ENCODE measurements at regions not wholly inside any gene's neighbourhood (a gene's known extent, or its start where the extent isn't known, plus 50 kb on each side); places are given as distances from the start of the nearest gene placed in this dataset.

DNA sequence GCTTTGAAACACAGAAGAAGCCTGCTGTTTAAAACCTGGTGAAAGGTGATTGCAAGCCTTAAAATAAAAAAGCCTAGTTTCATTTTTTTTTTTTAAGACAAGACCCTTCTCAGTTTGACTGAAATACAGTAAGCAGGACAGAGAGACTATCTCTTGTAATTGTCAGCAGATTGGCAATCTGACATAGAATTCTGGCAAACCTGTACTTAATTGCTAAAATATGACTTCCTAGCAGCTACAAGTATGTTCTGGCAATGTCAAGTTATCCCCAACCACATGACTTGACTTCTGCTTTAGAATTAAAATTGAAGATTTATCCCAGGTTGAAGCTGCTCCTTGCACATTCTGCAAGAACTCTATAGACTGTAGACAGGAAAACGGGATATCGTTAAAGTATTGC is 232.8 kb upstream of the NR2F2 start:
- no peak overlapping the region for H3K4me3 ChIP-seq
- H3K27ac ChIP-seq, result no peak overlapping the region
- no peak for DNase-seq (ENCODE audit: low spot score)
- TF ChIP-seq POLR2AphosphoS5 (IDR thresholded peaks at IDR 0.05) (no peak), POLR2A (IDR thresholded peaks at IDR 0.05) (no peak)
- TF ChIP-seq, protein P1, sequence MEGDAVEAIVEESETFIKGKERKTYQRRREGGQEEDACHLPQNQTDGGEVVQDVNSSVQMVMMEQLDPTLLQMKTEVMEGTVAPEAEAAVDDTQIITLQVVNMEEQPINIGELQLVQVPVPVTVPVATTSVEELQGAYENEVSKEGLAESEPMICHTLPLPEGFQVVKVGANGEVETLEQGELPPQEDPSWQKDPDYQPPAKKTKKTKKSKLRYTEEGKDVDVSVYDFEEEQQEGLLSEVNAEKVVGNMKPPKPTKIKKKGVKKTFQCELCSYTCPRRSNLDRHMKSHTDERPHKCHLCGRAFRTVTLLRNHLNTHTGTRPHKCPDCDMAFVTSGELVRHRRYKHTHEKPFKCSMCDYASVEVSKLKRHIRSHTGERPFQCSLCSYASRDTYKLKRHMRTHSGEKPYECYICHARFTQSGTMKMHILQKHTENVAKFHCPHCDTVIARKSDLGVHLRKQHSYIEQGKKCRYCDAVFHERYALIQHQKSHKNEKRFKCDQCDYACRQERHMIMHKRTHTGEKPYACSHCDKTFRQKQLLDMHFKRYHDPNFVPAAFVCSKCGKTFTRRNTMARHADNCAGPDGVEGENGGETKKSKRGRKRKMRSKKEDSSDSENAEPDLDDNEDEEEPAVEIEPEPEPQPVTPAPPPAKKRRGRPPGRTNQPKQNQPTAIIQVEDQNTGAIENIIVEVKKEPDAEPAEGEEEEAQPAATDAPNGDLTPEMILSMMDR (IDR thresholded peaks at IDR 0.05), result no peak
- no peaks in the 10 kb centered on the region for H3K9me3 ChIP-seq
- no peaks in the 10 kb centered on the region for H3K27me3 ChIP-seq (replicated peaks; ENCODE audit: insufficient read depth)
- intact Hi-C loops (cut with DNase I), result no loop called here
- no peaks in the 10 kb centered on the region for H3K4me1 ChIP-seq (replicated peaks)
- no peaks in the 10 kb centered on the region for H3K36me3 ChIP-seq
- whole genome bisulfite sequencing, result 52% methylated on average over 2 of the region's 2 CpGs

DNA sequence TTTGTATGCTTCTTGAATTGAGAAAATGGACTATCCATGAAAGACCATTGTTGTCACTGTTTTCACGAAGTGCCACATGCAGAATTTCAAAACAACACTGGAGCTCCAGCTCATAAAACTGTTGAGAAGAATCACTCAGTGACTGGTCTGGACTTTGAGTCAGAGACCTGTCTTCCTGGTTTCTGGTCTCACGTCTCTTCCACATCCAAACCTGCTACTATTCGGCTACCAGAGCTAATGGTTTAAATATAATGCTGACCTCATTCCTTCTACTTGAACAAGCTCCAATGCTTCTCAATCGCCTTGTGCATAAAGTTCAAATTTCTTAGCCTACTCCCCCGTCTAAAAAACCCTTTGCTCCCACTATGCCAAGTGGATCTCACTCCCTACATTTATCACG is 227.9 kb upstream of the NR2F2 start:
- TF ChIP-seq POLR2A (IDR thresholded peaks at IDR 0.05) (no peak), POLR2AphosphoS5 (IDR thresholded peaks at IDR 0.05) (no peak)
- TF ChIP-seq, protein P1 (IDR thresholded peaks at IDR 0.05), result no peak
- Histone ChIP-seq H3K36me3 (no peaks in the 10 kb centered on the region), H3K27me3 (replicated peaks; ENCODE audit: insufficient read depth) (no peaks in the 10 kb centered on the region), H3K4me3 (no peak overlapping the region), H3K9me3 (no peaks in the 10 kb centered on the region), H3K4me1 (replicated peaks) (no peaks in the 10 kb centered on the region), H3K27ac (no peak overlapping the region)
- 65% methylated on average over 6 of the region's 6 CpGs for WGBS
- intact Hi-C loops (cut with DNase I), result no loop called here
- no peak for DNase-seq (ENCODE audit: low spot score)

- intact Hi-C loops (cut with DNase I), result no loop called here
- no peak overlapping the region for H3K27ac ChIP-seq
- H3K36me3 ChIP-seq, result no peaks in the 10 kb centered on the region
- H3K4me1 ChIP-seq (replicated peaks), result no peaks in the 10 kb centered on the region
- no peak for DNase-seq (ENCODE audit: low spot score)
- H3K27me3 ChIP-seq (replicated peaks; ENCODE audit: insufficient read depth), result no peaks in the 10 kb centered on the region
- no peak overlapping the region for H3K4me3 ChIP-seq
- TF ChIP-seq, protein P1 (IDR thresholded peaks at IDR 0.05), result no peak
- no peak for TF ChIP-seq POLR2A (IDR thresholded peaks at IDR 0.05)
- no peak for TF ChIP-seq POLR2AphosphoS5 (IDR thresholded peaks at IDR 0.05)
- 79% methylated on average over 1 of the region's 1 CpG for WGBS
- H3K9me3 ChIP-seq, result no peaks in the 10 kb centered on the region
Observed at GRCh38 chr15:96106181-96106580, 224.3 kb upstream of the NR2F2 start.

DNA sequence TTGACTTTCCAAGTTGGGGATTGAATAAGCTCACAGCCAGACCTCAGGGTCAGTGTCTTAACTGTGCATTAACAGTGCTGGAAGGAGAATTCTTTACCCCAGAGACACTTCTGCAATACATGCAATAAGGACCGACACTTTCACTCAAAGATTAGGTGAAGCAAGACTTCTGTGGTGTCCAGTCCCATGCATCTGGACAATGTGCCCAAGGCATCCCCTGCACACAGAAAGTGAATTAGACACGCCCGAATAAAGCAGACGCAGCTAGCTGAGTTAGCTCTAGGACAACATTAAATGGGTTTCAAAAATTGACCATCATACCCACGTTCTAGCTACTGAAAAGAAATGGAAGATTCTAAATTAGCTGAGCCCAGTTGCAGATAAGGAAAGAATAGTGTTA is 223.9 kb upstream of the NR2F2 start:
- 91% methylated on average over 5 of the region's 5 CpGs for WGBS
- DNase-seq (ENCODE audit: low spot score), result no peak
- no peaks in the 10 kb centered on the region for H3K9me3 ChIP-seq
- H3K4me3 ChIP-seq, result no peak overlapping the region
- no peak overlapping the region for H3K27ac ChIP-seq
- intact Hi-C loops (cut with DNase I), result no loop called here
- TF ChIP-seq, protein P1 (IDR thresholded peaks at IDR 0.05), result no peak
- TF ChIP-seq POLR2A (IDR thresholded peaks at IDR 0.05) (no peak), POLR2AphosphoS5 (IDR thresholded peaks at IDR 0.05) (no peak)
- no peaks in the 10 kb centered on the region for H3K27me3 ChIP-seq (replicated peaks; ENCODE audit: insufficient read depth)
- H3K36me3 ChIP-seq, result no peaks in the 10 kb centered on the region
- H3K4me1 ChIP-seq (replicated peaks), result no peaks in the 10 kb centered on the region

GRCh38 chr15:96107916-96108315 is 222.6 kb upstream of the NR2F2 start:
- no peak for DNase-seq (ENCODE audit: low spot score)
- no peaks in the 10 kb centered on the region for H3K36me3 ChIP-seq
- intact Hi-C loops (cut with DNase I), result no loop called here
- H3K4me1 ChIP-seq (replicated peaks), result no peaks in the 10 kb centered on the region
- no peak overlapping the region for H3K27ac ChIP-seq
- no peaks in the 10 kb centered on the region for H3K9me3 ChIP-seq
- TF ChIP-seq POLR2A (IDR thresholded peaks at IDR 0.05) (no peak), POLR2AphosphoS5 (IDR thresholded peaks at IDR 0.05) (no peak)
- TF ChIP-seq, protein P1 (IDR thresholded peaks at IDR 0.05), result no peak
- no peaks in the 10 kb centered on the region for H3K27me3 ChIP-seq (replicated peaks; ENCODE audit: insufficient read depth)
- no peak overlapping the region for H3K4me3 ChIP-seq
- WGBS, result 73% methylated on average over 2 of the region's 2 CpGs
